ENCODE measurements at regions not wholly inside any gene's neighbourhood (a gene's known extent, or its start where the extent isn't known, plus 50 kb on each side); places are given as distances from the start of the nearest gene placed in this dataset.

DNA sequence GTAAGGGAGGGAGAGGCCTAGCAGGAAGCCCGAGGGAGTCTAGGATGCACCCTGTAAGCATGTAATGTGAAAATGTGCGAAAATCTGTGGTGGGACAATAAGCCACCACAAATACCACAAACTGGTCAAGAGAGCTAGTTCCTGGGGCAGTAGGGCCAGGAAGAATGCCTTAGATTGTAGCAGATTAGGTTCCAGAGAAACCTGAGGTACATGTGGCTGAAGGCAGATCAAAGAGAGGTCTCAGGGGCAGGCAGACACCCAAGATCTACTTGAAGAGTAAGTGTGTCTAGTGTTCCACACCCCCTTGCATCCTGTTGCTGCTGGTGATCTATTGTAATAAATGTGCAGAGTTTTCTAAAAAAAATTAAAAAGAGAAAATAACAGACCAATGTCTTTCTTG lies 1677.3 kb upstream of the CDH6 start:
- TF ChIP-seq POLR2A (IDR thresholded peaks at IDR 0.05) (no peak), CTCF (IDR thresholded peaks at IDR 0.05) (no peak)

Data from body of pancreas (tissue), 4 donors.